SW 1271 (cell line): ENCODE measurements at regions not wholly inside any gene's neighbourhood (a gene's known extent, or its start where the extent isn't known, plus 50 kb on each side); places are given as distances from the start of the nearest gene placed in this dataset.
"Not testable (repeated sequence)": the region's sequence is repeated elsewhere in the genome, so short reads cannot be mapped to it uniquely, and the experiment has no call there.

Experiments used
- DNase-seq, 2 experiments: peaks; one replicate each; lab custom pipeline; 2025; lab: John Stamatoyannopoulos, UW

GRCh38 chr6:120358535-120358934, 975.7 kb downstream of the TBC1D32 start:
- not testable (repeated sequence) for DNase-seq

GRCh38 chr6:120357447-120357846, 976.8 kb downstream of the TBC1D32 start:
- DNase-seq: no peak

- DNase-seq: no peak
Measured at GRCh38 chr6:120355822-120356221, 978.5 kb downstream of the TBC1D32 start.

- DNase-seq: no peak
Measured at GRCh38 chr6:120354452-120355098, 979.7 kb downstream of the TBC1D32 start.

- no peak for DNase-seq
Measured at GRCh38 chr6:120352491-120352890, 981.8 kb downstream of the TBC1D32 start.

GRCh38 chr6:120348926-120349325, 985.4 kb downstream of the TBC1D32 start:
- no peak for DNase-seq

- DNase-seq: no peak
Measured at GRCh38 chr6:120328521-120328920, 979.0 kb upstream of the MAN1A1 start.

GRCh38 chr6:120320481-120321162, 971.1 kb upstream of the MAN1A1 start:
- no peak for DNase-seq

GRCh38 chr6:120304223-120304622, 954.7 kb upstream of the MAN1A1 start:
- no peak for DNase-seq

- DNase-seq: no peak
Measured at GRCh38 chr6:120303527-120303926, 954.0 kb upstream of the MAN1A1 start.

GRCh38 chr6:120302041-120302440, 952.5 kb upstream of the MAN1A1 start:
- no peak for DNase-seq

GRCh38 chr6:120290964-120291363, 941.4 kb upstream of the MAN1A1 start:
- no peak for DNase-seq

GRCh38 chr6:120282005-120282404, 932.4 kb upstream of the MAN1A1 start:
- no peak for DNase-seq

GRCh38 chr6:120279466-120280167, 930.1 kb upstream of the MAN1A1 start:
- DNase-seq: no peak

- no peak for DNase-seq
Measured at GRCh38 chr6:120278689-120279396, 929.3 kb upstream of the MAN1A1 start.

GRCh38 chr6:120274547-120274946, 925.0 kb upstream of the MAN1A1 start:
- no peak for DNase-seq

- DNase-seq: no peak
Measured at GRCh38 chr6:120273411-120273810, 923.9 kb upstream of the MAN1A1 start.

- DNase-seq: no peak
Measured at GRCh38 chr6:120272038-120272437, 922.5 kb upstream of the MAN1A1 start.

- DNase-seq: not testable (repeated sequence)
Measured at GRCh38 chr6:120268256-120268655, 918.7 kb upstream of the MAN1A1 start.

GRCh38 chr6:120262354-120262753, 912.8 kb upstream of the MAN1A1 start:
- no peak for DNase-seq

- DNase-seq: no peak
Measured at GRCh38 chr6:120260636-120261035, 911.1 kb upstream of the MAN1A1 start.

- no peak for DNase-seq
Measured at GRCh38 chr6:120254651-120255050, 905.1 kb upstream of the MAN1A1 start.

- no peak for DNase-seq
Measured at GRCh38 chr6:120248451-120248850, 898.9 kb upstream of the MAN1A1 start.
